LNCAP (cell line): ENCODE measurements at regions not wholly inside any gene's neighbourhood (a gene's known extent, or its start where the extent isn't known, plus 50 kb on each side); places are given as distances from the start of the nearest gene placed in this dataset.

Source experiments
- CTCF ChIP-seq: fragments of 450-650 bp; IDR thresholded peaks from 2 replicates; pipeline ENCODE4 v1.5.1; 2017; ENCODE audit warnings: mild to moderate bottlenecking

DNA sequence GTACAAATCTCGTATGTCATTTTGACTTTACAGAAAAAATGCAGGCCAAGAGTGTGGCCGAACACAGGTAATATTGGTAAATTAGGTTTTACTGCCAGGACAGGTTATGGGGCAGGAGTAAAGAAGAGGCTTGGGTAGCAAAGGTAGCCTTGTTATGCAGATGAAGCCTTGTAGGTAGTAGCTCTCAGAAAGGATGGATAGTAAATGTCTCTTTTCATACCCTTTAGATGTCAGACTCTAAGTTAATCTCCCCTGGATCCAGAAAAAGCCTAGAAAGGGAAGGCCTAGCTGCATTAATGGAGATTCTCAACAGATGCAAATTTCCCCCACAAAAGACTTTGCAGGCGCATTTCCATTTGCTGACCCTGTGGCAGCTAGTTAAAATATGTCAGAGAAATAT is 1445.1 kb upstream of the CADM2 start:
- TF ChIP-seq CTCF = no peak

DNA sequence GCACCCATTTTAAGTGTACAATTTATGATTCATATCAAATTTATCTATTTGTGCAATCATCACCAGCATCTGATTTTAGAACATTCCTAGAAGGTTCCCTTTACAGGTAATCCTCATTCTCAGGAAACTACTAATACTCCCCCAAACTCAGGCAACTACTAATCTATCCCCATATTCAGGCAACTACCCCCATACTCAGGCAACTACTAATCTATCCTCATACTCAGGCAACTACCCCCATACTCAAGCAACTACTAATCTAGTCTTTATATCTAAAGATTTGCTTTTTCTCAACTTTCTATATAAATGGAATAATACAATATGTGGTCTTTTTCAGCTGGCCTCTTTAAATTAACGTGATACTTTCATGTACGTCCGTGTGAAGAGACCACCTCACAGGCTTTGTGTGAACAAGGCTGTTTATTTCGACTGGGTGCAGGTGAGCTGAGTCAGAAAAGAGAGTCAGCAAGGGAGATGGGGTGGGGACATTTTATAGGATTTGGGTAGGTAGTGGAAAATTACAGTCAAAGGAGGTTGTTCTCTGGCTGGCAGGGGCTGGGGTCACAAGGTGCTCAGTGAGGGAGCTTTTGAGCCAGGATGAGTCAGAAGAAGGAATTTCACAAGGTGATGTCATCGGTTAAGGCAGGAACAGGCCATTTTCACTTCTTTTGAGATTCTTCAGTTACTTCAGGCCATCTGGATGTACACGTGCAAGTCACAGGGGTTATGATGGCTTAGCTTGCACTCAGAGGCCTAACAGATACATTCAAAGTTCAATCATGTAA is 1444.5 kb upstream of the CADM2 start:
- no peak for TF ChIP-seq CTCF

- no peak for TF ChIP-seq CTCF
Measured at GRCh38 chr3:83515123-83515522, 1443.7 kb upstream of the CADM2 start.

DNA sequence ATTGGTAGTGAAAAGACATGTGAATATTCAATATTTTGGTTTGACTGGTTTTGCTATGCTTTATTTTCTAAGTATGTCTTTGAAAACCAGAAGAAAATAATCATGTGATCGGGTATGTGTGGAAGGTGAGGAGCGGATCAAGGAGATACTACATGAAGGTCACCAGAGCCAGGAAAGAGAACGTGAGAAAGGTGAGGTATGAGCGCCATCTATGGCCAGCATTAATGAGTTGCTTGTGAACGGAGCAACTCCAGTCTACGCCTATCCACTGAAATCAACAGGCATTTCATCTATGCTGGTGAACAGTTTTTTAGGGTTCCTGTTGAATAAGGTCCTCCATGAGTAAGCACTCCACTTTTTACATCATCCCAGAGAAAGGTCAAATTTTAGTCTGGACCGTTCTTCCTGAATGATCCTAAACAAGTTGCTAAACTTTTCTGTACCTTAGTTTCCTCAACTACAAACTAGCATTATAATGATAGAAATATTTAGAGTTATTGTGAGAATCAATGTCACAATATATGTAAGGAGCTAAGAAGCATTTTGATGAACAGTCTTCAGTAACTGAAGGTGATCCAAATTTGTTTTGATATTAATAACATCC is 1435.2 kb upstream of the CADM2 start:
- peak; percentile 78 for TF ChIP-seq CTCF

DNA sequence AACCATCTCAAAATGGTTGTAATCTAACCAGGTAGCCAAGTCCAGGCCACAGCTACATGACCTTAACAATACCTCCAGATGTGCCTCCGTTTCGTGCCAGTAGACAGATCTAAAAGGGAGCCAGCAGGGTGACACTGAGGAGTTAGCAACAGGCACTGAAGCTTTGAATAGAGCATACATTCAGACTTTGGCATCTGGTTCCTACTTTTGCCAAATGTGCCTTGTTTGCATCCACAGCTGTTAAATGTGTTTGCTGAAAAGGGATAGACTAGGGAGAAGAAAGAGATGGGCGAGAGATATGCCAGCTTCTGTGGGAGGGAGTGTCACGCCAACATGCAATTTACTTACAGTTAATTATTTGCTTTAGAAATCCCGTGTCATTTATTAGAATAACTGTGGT is 1433.9 kb upstream of the CADM2 start:
- TF ChIP-seq CTCF = no peak

GRCh38 chr3:83559082-83559481 is 1399.7 kb upstream of the CADM2 start:
- TF ChIP-seq CTCF = no peak

DNA sequence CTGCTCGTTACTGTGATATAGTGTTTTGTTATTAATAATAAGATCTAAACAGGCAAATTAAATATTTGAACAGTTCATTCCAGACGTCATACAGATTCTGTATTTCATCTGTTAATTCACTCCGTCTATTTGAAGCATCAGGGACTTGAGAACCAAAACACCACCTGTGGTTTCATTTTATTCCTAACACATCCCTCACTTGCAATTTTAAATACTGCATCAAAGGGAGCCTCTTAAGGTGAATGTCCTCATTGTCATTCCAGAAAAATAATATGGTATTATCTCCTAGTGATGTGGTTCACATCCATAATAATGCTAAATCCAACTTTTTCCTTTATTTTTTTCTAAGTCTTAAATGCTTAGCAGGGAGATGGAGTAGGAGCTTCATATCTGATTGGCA is 1390.9 kb upstream of the CADM2 start:
- no peak for TF ChIP-seq CTCF
